ENCODE measurements at regions not wholly inside any gene's neighbourhood (a gene's known extent, or its start where the extent isn't known, plus 50 kb on each side); places are given as distances from the start of the nearest gene placed in this dataset.

DNA sequence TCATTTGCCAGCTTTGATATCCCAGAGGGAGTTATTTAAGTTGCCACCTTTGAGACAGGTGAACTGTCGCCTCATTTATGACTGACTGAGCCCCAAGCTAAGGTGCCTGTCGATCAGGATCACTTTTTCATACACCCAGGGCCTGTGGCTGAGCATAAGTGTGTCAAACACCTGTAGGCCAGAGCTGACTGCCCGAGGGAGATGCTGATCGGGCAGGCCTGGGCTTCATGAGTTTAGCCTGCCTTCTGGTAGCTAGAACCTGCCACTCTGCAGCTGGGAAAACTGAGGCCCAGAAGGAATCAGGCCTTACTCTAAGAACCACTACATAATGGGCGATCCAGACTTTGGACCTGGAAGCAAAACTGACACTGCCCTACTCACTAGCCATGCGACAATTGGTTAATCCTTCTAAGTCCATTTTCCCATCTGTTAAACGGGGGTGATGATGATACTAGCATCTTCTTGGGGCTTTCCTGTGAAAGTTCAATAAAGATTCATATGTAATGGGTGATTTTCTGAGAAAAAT is 188.7 kb upstream of the GLI2 start:
- no peak for DNase-seq
- no peak overlapping the region for H3K27ac ChIP-seq (ENCODE audit: low read depth, low read length)
- H3K18ac ChIP-seq (ENCODE audit: low read length): no peak overlapping the region
- H4K12ac ChIP-seq (ENCODE audit: low read depth, low read length): no peak overlapping the region
- H4K8ac ChIP-seq (ENCODE audit: low read depth, low read length): no peak overlapping the region
- no peaks in the 10 kb centered on the region for H3K27me3 ChIP-seq (ENCODE audit: insufficient read depth, low read length)
- H2BK12ac ChIP-seq (ENCODE audit: low read length): peak overlapping the region; percentile 38
- no peak overlapping the region for H3K9ac ChIP-seq (ENCODE audit: low read length)
- H3K4ac ChIP-seq (ENCODE audit: low read depth, low read length): no peak overlapping the region
- H4K91ac ChIP-seq (ENCODE audit: low read depth, low read length): peak overlapping the region; percentile 13
- peaks cover 3 to 10% of the 10 kb centered on the region in 2 experiments for H3K4me1 ChIP-seq (ENCODE audit: control insufficient read depth in 1 of 2, insufficient read depth in 2 of 2, low read length in 2 of 2)
- no peak overlapping the region for H3K14ac ChIP-seq (ENCODE audit: low read length)
- no peak overlapping the region for H3K4me2 ChIP-seq (ENCODE audit: low read length)
- no CpG with 5 or more reads among the region's 7 CpGs for WGBS (ENCODE audit: extremely low coverage, insufficient coverage, insufficient read length)
- H3K36me3 ChIP-seq (ENCODE audit: control insufficient read depth in 1 of 2, insufficient read depth in 2 of 2, low read length in 2 of 2): no peaks in the 10 kb centered on the region
- H3K9me3 ChIP-seq (ENCODE audit: insufficient read depth, low read depth, low read length): no peaks in the 10 kb centered on the region
- no peak overlapping the region for H2AFZ ChIP-seq (ENCODE audit: insufficient read depth, low read length, poor library complexity)
- no peak overlapping the region for H2BK120ac ChIP-seq (ENCODE audit: insufficient read depth, low read length, poor library complexity)
- H2AK5ac ChIP-seq (ENCODE audit: low read length): no peak overlapping the region
- H3K23ac ChIP-seq (ENCODE audit: low read length): no peak overlapping the region
- no peak overlapping the region for H2BK5ac ChIP-seq (ENCODE audit: low read depth, low read length, poor library complexity)
- H3K79me1 ChIP-seq (ENCODE audit: low read length): no peaks in the 10 kb centered on the region
- no peak overlapping the region for H3K4me3 ChIP-seq (ENCODE audit: low read depth, low read length)
- no peaks in the 10 kb centered on the region for H3K79me2 ChIP-seq (ENCODE audit: control insufficient read depth, insufficient read depth, low read length, poor library complexity)

GRCh38 chr2:120547662-120548061 is 188.0 kb upstream of the GLI2 start:
- Histone ChIP-seq H3K27me3 (ENCODE audit: insufficient read depth, low read length) (no peaks in the 10 kb centered on the region), H4K8ac (ENCODE audit: low read depth, low read length) (no peak overlapping the region), H2AK5ac (ENCODE audit: low read length) (no peak overlapping the region), H3K79me2 (ENCODE audit: control insufficient read depth, insufficient read depth, low read length, poor library complexity) (no peaks in the 10 kb centered on the region), H3K4me2 (ENCODE audit: low read length) (no peak overlapping the region), H3K18ac (ENCODE audit: low read length) (no peak overlapping the region), H3K23ac (ENCODE audit: low read length) (no peak overlapping the region), H3K4me1 (ENCODE audit: control insufficient read depth in 1 of 2, insufficient read depth in 2 of 2, low read length in 2 of 2) (peaks cover 3 to 10% of the 10 kb centered on the region in 2 experiments), H3K36me3 (ENCODE audit: control insufficient read depth in 1 of 2, insufficient read depth in 2 of 2, low read length in 2 of 2) (no peaks in the 10 kb centered on the region), H3K14ac (ENCODE audit: low read length) (no peak overlapping the region), H3K9ac (ENCODE audit: low read length) (no peak overlapping the region), H2BK5ac (ENCODE audit: low read depth, low read length, poor library complexity) (no peak overlapping the region), H4K91ac (ENCODE audit: low read depth, low read length) (peak overlapping the region; percentile 0), H3K27ac (ENCODE audit: low read depth, low read length) (no peak overlapping the region), H3K4me3 (ENCODE audit: low read depth, low read length) (no peak overlapping the region), H2AFZ (ENCODE audit: insufficient read depth, low read length, poor library complexity) (no peak overlapping the region), H3K79me1 (ENCODE audit: low read length) (no peaks in the 10 kb centered on the region), H4K12ac (ENCODE audit: low read depth, low read length) (no peak overlapping the region), H3K4ac (ENCODE audit: low read depth, low read length) (no peak overlapping the region), H2BK12ac (ENCODE audit: low read length) (no peak overlapping the region), H2BK120ac (ENCODE audit: insufficient read depth, low read length, poor library complexity) (no peak overlapping the region), H3K9me3 (ENCODE audit: insufficient read depth, low read depth, low read length) (no peaks in the 10 kb centered on the region)
- no peak for DNase-seq
- WGBS (ENCODE audit: extremely low coverage, insufficient coverage, insufficient read length): no CpG with 5 or more reads among the region's 1 CpG

GRCh38 chr2:120548627-120549608 is 186.8 kb upstream of the GLI2 start:
- Histone ChIP-seq H3K18ac (ENCODE audit: low read length) (no peak overlapping the region), H2BK12ac (ENCODE audit: low read length) (no peak overlapping the region), H3K14ac (ENCODE audit: low read length) (no peak overlapping the region), H3K4me3 (ENCODE audit: low read depth, low read length) (no peak overlapping the region), H3K4me2 (ENCODE audit: low read length) (no peak overlapping the region), H3K27me3 (ENCODE audit: insufficient read depth, low read length) (no peaks in the 10 kb centered on the region), H3K36me3 (ENCODE audit: control insufficient read depth in 1 of 2, insufficient read depth in 2 of 2, low read length in 2 of 2) (no peaks in the 10 kb centered on the region), H3K9ac (ENCODE audit: low read length) (no peak overlapping the region), H3K23ac (ENCODE audit: low read length) (no peak overlapping the region), H4K8ac (ENCODE audit: low read depth, low read length) (no peak overlapping the region), H3K79me2 (ENCODE audit: control insufficient read depth, insufficient read depth, low read length, poor library complexity) (no peaks in the 10 kb centered on the region), H4K91ac (ENCODE audit: low read depth, low read length) (no peak overlapping the region), H3K79me1 (ENCODE audit: low read length) (no peaks in the 10 kb centered on the region), H2AFZ (ENCODE audit: insufficient read depth, low read length, poor library complexity) (no peak overlapping the region), H3K27ac (ENCODE audit: low read depth, low read length) (no peak overlapping the region), H3K4ac (ENCODE audit: low read depth, low read length) (no peak overlapping the region), H4K12ac (ENCODE audit: low read depth, low read length) (no peak overlapping the region), H2BK5ac (ENCODE audit: low read depth, low read length, poor library complexity) (no peak overlapping the region), H2BK120ac (ENCODE audit: insufficient read depth, low read length, poor library complexity) (no peak overlapping the region), H3K9me3 (ENCODE audit: insufficient read depth, low read depth, low read length) (no peaks in the 10 kb centered on the region), H3K4me1 (ENCODE audit: control insufficient read depth in 1 of 2, insufficient read depth in 2 of 2, low read length in 2 of 2) (peaks cover 3 to 14% of the 10 kb centered on the region in 2 experiments), H2AK5ac (ENCODE audit: low read length) (no peak overlapping the region)
- WGBS (ENCODE audit: extremely low coverage, insufficient coverage, insufficient read length): no CpG with 5 or more reads among the region's 16 CpGs
- peak; percentile 15 to 16 for DNase-seq

DNA sequence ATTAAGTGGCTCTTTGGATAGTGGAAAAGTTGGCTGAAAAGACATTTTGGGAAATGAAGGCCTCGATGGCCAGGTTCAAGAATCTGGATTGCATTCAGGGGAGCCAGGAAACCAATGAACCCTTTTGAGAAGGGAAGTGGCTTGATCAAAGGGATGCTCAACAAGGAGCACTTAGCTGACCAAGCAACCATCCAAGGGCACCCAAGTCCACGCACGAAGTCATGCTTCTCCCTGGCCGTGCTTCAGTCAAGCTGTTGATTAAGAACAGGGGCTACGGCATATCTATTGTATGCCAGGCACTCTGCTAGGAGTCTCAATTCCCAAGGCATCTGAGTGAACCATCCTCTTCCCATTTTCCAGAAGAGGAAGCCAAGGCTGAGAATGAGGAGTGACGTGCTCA is 185.8 kb upstream of the GLI2 start:
- Histone ChIP-seq H3K4me2 (ENCODE audit: low read length) (no peak overlapping the region), H2BK12ac (ENCODE audit: low read length) (no peak overlapping the region), H3K14ac (ENCODE audit: low read length) (no peak overlapping the region), H4K8ac (ENCODE audit: low read depth, low read length) (no peak overlapping the region), H3K18ac (ENCODE audit: low read length) (no peak overlapping the region), H3K23ac (ENCODE audit: low read length) (no peak overlapping the region), H3K27me3 (ENCODE audit: insufficient read depth, low read length) (no peaks in the 10 kb centered on the region), H3K79me2 (ENCODE audit: control insufficient read depth, insufficient read depth, low read length, poor library complexity) (no peaks in the 10 kb centered on the region), H2AFZ (ENCODE audit: insufficient read depth, low read length, poor library complexity) (no peak overlapping the region), H3K4ac (ENCODE audit: low read depth, low read length) (no peak overlapping the region), H3K9me3 (ENCODE audit: insufficient read depth, low read depth, low read length) (no peaks in the 10 kb centered on the region), H4K91ac (ENCODE audit: low read depth, low read length) (no peak overlapping the region), H3K79me1 (ENCODE audit: low read length) (no peaks in the 10 kb centered on the region), H2AK5ac (ENCODE audit: low read length) (no peak overlapping the region), H2BK5ac (ENCODE audit: low read depth, low read length, poor library complexity) (no peak overlapping the region), H2BK120ac (ENCODE audit: insufficient read depth, low read length, poor library complexity) (no peak overlapping the region), H3K36me3 (ENCODE audit: control insufficient read depth in 1 of 2, insufficient read depth in 2 of 2, low read length in 2 of 2) (no peaks in the 10 kb centered on the region), H3K4me1 (ENCODE audit: control insufficient read depth in 1 of 2, insufficient read depth in 2 of 2, low read length in 2 of 2) (peaks cover 3 to 14% of the 10 kb centered on the region in 2 experiments), H3K4me3 (ENCODE audit: low read depth, low read length) (no peak overlapping the region), H3K27ac (ENCODE audit: low read depth, low read length) (no peak overlapping the region), H3K9ac (ENCODE audit: low read length) (no peak overlapping the region), H4K12ac (ENCODE audit: low read depth, low read length) (no peak overlapping the region)
- no CpG with 5 or more reads among the region's 6 CpGs for WGBS (ENCODE audit: extremely low coverage, insufficient coverage, insufficient read length)
- no peak for DNase-seq

Measured in trophoblast cell (in vitro differentiated cells and primary cell).